Ovary (tissue), 7 donors: ENCODE measurements at regions not wholly inside any gene's neighbourhood (a gene's known extent, or its start where the extent isn't known, plus 50 kb on each side); places are given as distances from the start of the nearest gene placed in this dataset.

ENCODE experiments used
- DNase-seq, 5 donors: peaks; one replicate each; pipeline ENCODE4 v3.0.0-alpha.2; 2019 to 2020
- H3K27ac ChIP-seq, 2 donors: fragments of 200-600 bp; one replicate each; pipeline versions ENCODE4 v1.5.1 to v1.8.0; 2019 to 2022
- H3K27me3 ChIP-seq: fragments of 200-600 bp; one replicate; pipeline ENCODE4 v1.8.0; 2022
- H3K36me3 ChIP-seq: fragments of 200-600 bp; sonication (generic); one replicate; pipeline ENCODE4 v1.5.1; 2019
- H3K4me1 ChIP-seq: one replicate; pipeline ENCODE4 v1.8.1; 2013; ENCODE audit warnings: mild to moderate bottlenecking, moderate library complexity; ENCODE audit not compliant: insufficient read depth
- H3K4me3 ChIP-seq: fragments of 200-600 bp; sonication (generic); one replicate; pipeline ENCODE4 v1.5.1; 2017
- H3K9me3 ChIP-seq, 2 donors: fragments of 200-600 bp in 1 of 2; sonication (generic) in 1 of 2; one replicate each; pipeline versions ENCODE4 v1.5.1 to v1.8.1; 2013 to 2019; ENCODE audit warnings: mild to moderate bottlenecking in 1 of 2, moderate library complexity in 1 of 2
- CTCF ChIP-seq, 3 donors: fragments of 450-650 bp in 2 of 3; fragments of 200-600 bp in 1 of 3; IDR thresholded peaks; one replicate each; pipeline versions ENCODE4 v1.5.1 to v1.8.0; 2016 to 2022; ENCODE audit warnings: antibody characterized with exemption in 3 of 3, mild to moderate bottlenecking in 1 of 3
- EP300 ChIP-seq: sonication (generic); formaldehyde crosslinking; IDR thresholded peaks from one replicate; pipeline ENCODE4 v1.6.1; 2017; ENCODE audit warnings: antibody characterized with exemption
- POLR2A ChIP-seq: fragments of 450-650 bp; IDR thresholded peaks from one replicate; pipeline ENCODE4 v1.6.1; 2017; ENCODE audit warnings: antibody characterized with exemption, mild to moderate bottlenecking, moderate library complexity
- WGBS, 3 donors: extraction: QIAGEN DNeasy Blood & Tissue Kit in 1 of 3; methylation state at CpG; one replicate each; pipeline versions ENCODE4 v1.1.5 to v1.1.7; 2013 to 2017; 5-methylcytosine and 5-hydroxymethylcytosine counted together
- intact Hi-C, 4 donors: fragments of 100-400 bp; cut with DNase I; formaldehyde crosslinking; loops; one replicate each; pipeline versions ENCODE4 v1.11.0 to v1.15.1; 2022 to 2023
- donor health status: DM: no; HTN: no; CAD: no; lungs with moderate emphysema.
- donor health status: DM: no; HTN: no; CAD: no.
- donor health status: Bipolar disorder and iron deficiency.
- donor health status: DM: no; HTN: no; CAD: no.
- donor health status: DM: yes; HTN: yes; CAD: no.

GRCh38 chr13:54758795-54759194 lies 1730.2 kb downstream of the OLFM4 start:
- H3K9me3 ChIP-seq = no peaks in the 10 kb centered on the region
- H3K36me3 ChIP-seq = no peaks in the 10 kb centered on the region
- H3K27me3 ChIP-seq = no peaks in the 10 kb centered on the region
- intact Hi-C loops = no loop called here
- no peak overlapping the region for H3K27ac ChIP-seq
- no peaks in the 10 kb centered on the region for H3K4me1 ChIP-seq
- DNase-seq = no peak
- H3K4me3 ChIP-seq = no peak overlapping the region
- no peak for TF ChIP-seq EP300
- no peak for TF ChIP-seq CTCF (IDR thresholded peaks at IDR 0.05)
- TF ChIP-seq POLR2A = no peak

GRCh38 chr13:54768214-54768613 lies 1739.6 kb downstream of the OLFM4 start:
- TF ChIP-seq CTCF (IDR thresholded peaks at IDR 0.05) (no peak), EP300 (no peak), POLR2A (no peak)
- Histone ChIP-seq H3K36me3 (no peaks in the 10 kb centered on the region), H3K27ac (no peak overlapping the region), H3K27me3 (no peaks in the 10 kb centered on the region), H3K9me3 (no peaks in the 10 kb centered on the region), H3K4me3 (no peak overlapping the region), H3K4me1 (no peaks in the 10 kb centered on the region)
- WGBS, 3 donors = 66 to 84% (median 77%) methylated on average over 2 of the region's 2 CpGs
- intact Hi-C loops = no loop called here
- no peak for DNase-seq

GRCh38 chr13:54775501-54776191 lies 1747.0 kb downstream of the OLFM4 start:
- TF ChIP-seq CTCF (IDR thresholded peaks at IDR 0.05) = no peak
- TF ChIP-seq POLR2A = no peak
- no peak for TF ChIP-seq EP300
- Histone ChIP-seq H3K4me3 (no peak overlapping the region), H3K36me3 (no peaks in the 10 kb centered on the region), H3K9me3 (no peaks in the 10 kb centered on the region), H3K27ac (no peak overlapping the region), H3K4me1 (no peaks in the 10 kb centered on the region), H3K27me3 (no peaks in the 10 kb centered on the region)
- WGBS, 3 donors = 71 to 78% (median 77%) methylated on average over 8 to 13 of the region's 13 CpGs
- no peak for DNase-seq
- intact Hi-C loops = no loop called here

- H3K27me3 ChIP-seq = no peaks in the 10 kb centered on the region
- DNase-seq = no peak
- intact Hi-C loops = no loop called here
- no peak overlapping the region for H3K4me3 ChIP-seq
- H3K27ac ChIP-seq = no peak overlapping the region
- H3K4me1 ChIP-seq = no peaks in the 10 kb centered on the region
- WGBS, 3 donors = 84 to 96% (median 95%) methylated on average over 12 of the region's 12 CpGs
- TF ChIP-seq EP300 (no peak), POLR2A (no peak), CTCF (IDR thresholded peaks at IDR 0.05) (no peak)
- no peaks in the 10 kb centered on the region for H3K9me3 ChIP-seq
- no peaks in the 10 kb centered on the region for H3K36me3 ChIP-seq
These were observed 1759.1 kb downstream of the OLFM4 start for GRCh38 chr13:54787754-54788153.
